HG03439 (cell line): ENCODE measurements at regions not wholly inside any gene's neighbourhood (a gene's known extent, or its start where the extent isn't known, plus 50 kb on each side); places are given as distances from the start of the nearest gene placed in this dataset.

ENCODE experiments used
- ATAC-seq: cut with Tn5 transposase; IDR thresholded peaks from one replicate; pipeline ENCODE4 v1.9.1; 2021; ENCODE audit warnings: mild to moderate bottlenecking, moderate library complexity; ENCODE audit not compliant: unreplicated experiment

DNA sequence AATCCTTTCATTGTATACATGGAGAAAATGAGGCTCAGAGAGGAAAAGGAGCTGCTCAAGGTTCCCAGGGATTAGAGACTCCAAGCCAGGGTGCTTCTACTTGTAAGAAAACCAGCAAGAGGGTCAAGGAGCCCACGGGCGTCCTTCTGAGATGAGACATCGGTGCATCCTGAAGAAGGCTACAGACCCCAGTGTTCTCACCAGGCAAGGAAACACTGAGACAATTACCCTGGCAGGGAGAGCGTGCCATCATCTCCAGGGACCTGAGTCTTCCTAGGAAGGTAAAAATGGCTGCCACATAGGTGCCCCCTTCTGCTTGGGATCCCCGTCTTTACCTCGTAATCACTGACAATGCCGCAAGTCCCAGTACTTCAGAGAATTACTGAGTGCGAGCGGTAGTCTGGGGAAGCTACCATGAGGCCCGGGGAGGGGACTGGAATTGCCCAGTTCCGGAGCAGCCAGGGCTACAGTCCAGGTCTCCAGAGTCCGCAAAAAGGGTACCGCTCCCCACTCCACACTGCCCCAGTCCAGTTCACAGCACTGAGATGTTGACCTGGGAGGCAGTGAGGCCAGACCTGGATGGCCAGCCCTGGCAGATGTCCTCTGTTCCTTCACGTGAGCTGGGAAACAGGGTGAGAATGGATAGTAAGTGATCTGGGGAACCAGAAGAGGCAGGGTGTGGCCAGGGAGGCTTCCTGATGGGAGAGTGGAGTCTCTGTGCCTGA lies 164.7 kb upstream of the SMAD3 start:
- no peak for ATAC-seq

DNA sequence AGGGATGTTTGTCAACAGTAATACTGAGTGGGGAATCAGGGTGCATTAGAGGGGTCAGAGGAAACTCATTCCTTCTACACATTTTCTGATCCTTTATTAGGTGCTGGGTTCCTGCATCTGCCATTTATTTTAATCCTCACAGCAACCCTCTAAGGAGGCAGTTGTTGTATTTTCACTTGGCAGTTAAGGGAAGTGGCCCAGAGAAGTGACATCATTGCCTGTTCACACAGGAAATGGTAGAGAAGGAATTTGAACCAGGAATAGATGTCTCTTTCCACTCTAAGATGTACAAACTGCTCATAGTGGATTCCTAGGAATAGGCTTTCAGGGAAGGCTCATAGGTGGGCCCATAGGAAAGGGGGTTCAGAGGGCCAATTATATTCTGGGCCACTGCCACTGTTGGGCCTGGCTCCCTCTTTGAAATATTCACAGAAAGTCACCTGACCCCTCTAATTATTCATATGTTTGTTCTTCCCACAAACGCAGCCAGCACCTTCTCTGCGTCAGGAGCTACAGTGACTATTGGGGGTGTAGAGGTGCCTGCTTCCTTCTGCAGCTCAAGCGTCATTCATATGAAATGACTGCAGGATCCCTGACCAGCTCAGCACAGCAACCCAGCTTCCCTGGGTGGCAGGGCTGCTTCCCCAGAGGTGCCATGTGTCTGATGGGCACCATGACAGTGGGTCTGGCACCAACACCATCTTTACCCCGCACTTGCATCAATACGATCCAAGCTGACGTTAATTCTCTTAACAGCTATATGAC lies 163.9 kb upstream of the SMAD3 start:
- ATAC-seq: no peak

DNA sequence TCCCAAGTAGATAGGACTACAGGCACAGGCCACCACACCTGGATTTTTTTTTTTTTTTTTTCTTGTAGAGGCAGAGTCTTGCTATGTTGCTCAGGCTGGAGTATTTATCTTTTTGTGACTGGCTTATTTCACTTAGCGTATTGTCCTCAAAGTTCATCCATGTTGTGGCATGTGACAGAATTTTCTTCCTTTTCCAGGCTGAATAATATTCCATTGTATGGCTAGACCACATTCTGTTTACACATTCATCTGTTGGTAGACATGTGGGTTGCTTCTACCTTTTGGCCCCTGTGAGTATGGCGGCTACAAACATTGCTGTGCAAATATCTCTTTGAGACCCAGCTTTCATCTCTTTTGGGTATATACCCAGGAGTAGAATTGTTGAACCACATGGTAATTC lies 160.2 kb upstream of the SMAD3 start:
- no peak for ATAC-seq

DNA sequence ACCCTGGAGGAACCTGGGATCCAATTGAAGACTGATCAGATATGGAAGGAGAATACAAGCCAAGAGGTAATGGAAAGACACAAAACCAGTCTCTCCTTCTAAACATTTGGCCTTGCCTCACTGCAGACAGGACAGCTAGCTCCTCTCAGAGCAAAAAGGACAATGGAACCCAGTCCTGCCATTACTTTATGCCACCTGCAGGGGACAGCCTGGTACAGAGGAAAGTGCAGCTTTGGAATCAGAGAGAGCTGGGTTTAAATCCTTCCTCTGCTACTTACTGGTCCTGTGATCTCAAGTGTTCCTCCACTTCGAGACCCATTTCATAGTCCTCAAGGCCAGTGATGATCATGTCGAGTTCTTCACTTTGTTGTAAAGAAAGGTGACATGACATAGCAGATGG lies 159.4 kb upstream of the SMAD3 start:
- ATAC-seq: no peak

DNA sequence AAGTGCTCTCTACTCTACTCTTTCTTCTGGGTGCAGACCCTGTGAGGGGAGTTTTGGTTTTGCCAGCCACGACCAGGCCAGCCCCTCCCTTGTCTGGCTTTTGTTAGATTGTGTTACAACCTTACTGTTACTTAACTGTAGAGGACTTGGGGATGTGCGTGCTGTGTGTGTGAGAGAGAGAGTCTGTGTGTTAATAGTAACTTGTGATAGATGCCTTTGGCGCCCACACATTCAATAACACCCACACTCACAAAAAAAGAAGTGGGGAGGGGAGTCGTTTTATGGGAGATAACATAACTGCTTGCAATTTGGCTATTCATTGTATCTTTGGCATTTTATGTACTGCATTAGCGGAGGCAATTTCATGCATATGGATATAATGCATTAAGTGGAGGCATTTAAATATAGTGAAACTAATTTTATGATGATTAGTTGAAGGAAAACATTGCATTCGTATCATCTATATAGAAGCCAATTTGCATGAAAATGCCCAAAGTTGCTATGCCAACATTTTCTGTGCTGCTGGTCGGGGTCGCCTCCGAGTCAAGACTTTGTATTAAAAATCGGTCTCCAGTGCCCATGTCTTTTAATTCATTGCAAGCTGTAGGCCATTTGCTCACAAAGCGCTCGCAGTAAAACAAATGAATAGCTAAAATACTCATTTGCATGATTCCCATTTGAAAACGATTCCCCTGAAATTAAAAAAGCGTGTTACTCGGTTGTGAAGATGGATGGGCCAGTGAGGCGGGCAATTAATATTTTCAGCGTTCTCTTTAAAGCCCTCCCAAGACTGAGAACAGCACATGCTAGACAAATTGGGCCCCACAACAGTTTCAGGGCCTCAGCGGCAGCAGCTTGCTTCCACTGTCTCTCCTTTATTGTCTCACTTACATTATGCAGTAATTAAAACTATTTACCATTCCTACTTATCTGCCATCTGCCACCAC lies 158.5 kb upstream of the SMAD3 start:
- ATAC-seq: no peak

DNA sequence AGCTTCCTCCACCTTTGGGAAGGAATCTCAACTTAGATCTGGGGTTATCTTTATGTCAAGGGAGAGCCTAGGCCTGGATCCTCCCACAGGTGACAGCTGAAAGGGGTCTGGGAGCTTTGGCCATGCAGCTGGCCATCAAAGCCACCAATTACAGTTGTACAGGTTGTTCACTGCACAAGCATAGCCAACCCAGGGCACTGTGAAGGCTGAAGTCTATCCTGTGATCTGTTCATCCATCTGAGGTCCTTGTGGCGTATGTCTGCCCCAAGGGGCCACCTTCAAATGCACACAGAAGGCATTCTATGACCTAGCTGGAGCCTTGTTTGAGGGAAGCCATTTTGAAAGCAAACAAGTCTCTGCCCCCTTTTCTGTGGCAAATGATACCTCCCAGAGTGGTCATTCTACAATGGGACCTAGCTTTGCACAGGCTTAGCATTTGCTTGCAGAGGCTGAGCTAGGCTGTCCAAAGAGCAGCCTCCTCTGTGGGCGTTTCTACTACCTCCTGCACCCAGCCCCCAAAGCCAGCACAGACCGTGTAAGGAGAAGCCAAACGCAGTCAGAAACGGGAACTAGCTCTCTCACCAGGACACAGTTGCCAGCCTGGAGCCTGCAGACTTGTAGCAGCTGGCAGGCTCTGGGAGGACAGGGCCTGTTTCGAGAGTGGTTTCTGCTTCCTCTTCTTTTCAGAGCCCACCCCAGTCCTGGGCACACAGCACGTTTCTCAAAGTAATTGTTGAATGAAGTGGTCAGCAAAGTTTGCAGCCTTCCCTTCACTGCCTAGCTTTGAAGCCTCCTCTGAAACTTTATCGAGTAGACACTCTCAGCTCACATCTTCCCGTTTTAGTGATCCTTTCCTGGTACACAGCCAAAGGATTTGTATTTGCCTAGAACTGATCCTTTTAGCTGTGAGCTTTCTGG lies 157.3 kb upstream of the SMAD3 start:
- ATAC-seq: no peak

DNA sequence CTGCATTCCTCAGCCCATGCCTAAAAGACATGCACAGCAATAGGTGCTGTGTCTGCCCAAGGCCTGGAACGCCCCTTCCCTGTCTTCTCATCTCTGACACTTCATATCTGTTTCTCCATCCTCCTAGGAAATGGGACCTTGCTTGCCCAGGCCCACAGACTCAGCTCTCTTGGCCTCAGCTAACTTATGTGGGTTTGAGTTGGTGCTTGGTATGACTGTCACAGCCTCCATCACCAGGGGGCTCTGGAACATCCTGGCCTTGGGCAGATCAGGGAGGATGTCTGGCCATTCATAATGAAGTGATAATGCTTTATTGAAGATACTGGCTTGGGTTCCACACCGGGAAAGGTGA lies 156.7 kb upstream of the SMAD3 start:
- no peak for ATAC-seq

DNA sequence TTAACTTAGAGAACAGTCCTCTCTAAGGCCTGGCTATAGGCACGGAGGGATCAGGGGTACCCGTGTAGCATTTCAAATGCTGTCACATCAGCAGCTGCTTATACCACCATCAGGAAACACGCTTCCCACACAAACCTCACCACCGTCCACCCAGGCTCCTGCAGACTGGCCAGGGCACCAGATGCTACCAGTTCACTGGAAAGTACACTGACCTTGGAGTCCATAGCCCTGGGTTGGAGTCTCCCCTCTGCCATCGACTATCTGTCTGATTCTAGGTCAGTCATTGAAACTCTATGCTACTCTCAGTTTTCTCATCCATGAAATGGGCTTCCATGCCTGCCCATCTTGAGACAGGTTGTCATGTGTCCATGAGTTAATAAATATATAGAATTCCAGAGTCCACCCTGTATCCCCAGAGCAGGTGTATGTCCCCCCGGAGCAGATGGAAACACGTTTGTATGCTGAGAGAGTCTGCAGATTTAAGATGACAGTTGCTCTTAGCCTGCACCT lies 156.0 kb upstream of the SMAD3 start:
- no peak for ATAC-seq

DNA sequence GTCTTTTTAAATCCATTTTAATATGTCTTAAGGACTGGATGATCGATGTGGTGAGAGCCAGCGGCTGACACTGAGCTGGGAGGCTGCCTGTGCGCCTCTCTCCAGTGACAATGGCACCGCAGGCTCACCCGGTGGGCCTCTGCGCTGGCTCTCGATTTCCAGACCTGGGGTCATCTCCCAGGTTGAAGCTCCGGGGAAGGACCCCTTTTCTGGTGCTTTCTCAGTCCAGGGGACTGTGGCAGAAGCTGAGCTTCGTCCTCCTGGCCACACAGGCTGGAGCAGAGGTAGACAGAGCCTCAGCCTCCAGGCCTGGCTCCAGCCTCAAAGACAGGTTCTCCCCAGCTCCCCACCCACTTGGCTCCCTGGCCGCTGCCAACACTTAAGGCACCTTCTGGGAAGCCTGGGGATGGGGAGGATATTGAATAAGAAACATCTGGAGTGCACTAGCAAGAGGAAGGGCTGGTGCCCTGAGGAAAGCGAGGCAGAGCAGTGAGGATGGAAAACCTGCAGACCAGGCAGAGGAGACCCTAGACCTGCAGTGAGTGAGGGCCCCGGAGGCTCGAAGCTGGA lies 154.2 kb upstream of the SMAD3 start:
- no peak for ATAC-seq

DNA sequence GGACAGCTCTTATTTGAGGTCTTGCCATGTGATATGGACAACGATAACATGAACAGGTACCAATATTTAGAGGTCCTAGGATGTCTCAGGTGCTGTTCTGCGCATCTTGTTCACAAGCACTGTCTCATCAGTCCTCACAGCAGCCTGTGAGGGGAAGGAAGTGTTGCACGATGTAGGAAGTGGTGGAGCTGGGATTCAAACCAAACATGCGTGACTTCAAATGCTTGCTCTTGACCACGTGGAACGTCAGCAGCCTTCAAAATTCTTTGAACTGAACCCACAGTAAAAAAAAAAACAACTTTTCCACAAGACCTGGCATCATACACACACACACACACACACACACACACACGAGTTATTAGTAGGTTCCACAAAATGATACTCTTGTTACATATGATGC lies 153.4 kb upstream of the SMAD3 start:
- ATAC-seq: no peak

DNA sequence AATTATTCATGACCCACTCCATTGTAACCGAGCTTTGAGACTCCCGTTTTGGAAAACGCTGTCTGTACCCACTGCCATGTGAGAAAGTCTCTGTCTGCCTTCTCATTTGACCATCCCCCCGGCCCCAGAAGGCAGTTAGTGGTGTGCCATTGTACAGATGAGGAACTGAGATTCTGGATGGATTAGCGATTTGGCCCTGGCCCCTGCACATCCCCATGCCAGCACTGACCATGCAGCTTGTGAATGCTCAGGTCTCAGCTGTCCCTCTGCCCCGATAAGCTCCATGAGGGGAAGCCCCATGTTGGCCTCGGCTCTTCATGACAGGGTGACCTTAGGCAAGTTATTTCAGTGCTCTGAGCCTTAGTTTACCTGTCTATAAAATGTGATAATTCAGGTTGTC lies 153.0 kb upstream of the SMAD3 start:
- ATAC-seq: no peak

DNA sequence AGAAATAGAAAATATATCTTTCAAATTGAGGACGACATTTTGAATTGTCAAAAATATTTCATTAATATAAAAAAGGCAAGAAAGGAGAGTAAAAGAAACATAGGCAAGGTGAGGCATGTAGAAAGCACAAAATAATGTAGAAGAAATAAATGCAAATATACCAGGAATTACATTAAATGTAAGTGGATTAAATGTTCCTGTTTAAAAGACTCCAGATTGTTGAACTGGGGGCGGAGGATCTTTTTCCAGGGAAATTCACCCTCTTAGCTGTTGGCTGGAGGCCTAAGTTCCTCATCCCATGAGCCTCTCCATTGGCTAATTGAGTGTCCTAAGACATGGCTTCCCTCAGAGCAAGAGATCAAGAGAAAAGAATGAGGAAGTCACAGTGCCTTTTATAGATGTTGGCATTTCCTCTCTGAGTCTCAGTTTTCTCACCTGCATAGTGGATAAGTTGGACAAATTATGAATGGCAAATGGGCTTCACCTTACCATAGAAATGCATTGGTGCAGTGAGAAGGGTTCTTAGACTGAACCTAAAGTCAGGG lies 147.4 kb upstream of the SMAD3 start:
- ATAC-seq: no peak

DNA sequence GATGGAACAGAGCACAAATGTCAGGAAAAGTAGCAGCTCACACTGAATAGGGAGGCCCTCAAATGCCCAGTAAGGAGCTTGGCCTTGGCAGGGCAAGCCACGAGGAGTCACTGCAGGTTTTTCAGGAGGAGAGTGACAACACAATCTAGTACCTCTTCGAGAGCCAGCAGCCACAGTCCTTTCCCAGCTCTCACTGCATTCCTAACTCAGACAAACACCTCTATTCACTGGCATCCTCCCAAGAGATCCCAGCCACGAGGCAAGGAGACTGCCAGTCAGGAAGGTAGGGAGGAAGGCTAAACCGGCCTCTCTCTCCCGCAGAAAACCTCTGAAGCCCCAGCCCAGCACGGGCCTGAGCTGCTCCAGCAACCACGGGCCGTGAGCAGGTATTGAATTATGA lies 146.0 kb upstream of the SMAD3 start:
- no peak for ATAC-seq

DNA sequence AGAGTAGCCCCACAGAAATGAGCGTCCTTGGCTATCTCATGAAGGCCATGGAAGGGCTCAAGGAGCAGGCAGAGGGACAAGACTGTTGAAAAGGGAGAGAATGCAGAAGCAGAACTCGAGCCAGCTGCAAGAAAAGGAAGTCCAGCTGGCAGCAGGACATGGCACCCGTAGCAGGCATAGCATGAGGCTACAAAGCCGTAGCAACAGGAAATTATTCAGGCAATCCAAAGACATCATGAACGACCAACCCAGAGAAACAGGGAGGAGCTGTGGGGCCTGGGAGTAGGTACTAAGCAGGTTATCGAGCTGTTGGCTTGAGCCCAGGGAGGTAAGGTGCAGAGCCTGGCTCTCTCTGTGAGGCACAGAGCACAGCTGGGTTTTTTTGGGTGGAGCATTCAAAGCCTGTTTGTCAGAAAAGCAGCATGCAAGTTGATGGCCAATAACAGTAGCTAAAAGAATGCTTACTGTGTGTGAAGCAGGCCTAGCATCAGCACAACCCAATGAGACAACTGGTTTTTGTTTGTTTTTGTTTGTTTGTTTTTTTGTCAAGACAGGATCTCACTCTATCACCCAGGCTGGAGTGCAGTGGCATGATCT lies 144.0 kb upstream of the SMAD3 start:
- ATAC-seq: no peak

DNA sequence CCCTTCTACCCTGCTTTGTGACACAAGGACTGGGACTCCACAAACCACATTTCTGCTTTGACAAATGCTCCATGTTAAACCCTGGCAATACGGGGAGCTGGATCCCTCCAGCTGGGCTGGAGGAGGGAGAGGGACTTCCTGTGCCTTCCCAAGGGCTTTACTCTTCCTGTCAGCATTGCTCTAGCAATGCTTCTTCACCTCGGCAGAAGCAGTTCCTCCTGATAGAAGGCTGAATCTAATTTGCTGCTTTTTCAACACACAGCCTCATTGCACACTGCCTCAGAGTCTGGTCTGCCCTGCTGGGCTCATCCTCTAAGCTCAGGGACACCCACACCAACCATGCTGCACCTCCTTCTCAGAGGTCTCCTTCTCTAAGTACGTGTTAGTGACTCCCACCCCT lies 142.8 kb upstream of the SMAD3 start:
- no peak for ATAC-seq

DNA sequence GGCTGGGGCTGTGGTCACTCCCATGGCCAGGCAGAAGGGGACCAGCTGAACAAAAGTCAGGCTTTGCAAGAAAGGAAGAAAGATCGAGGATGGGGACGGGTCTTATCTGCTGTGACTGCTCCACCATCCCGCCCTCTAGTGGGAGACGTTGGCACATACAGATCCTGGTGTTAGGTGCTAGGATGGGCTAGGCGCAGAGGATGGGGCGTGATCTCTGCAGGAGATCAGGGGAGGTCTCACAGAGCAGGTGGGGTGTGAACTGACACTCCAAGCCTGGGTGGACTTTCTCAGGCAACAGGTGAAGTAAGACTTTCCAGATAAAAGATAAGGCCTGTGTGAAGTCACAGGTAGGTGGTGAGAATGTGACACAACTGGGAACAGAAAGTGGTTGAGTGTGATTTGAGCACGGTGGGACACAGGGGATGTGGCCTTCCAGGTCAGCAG lies 141.9 kb upstream of the SMAD3 start:
- ATAC-seq: no peak

DNA sequence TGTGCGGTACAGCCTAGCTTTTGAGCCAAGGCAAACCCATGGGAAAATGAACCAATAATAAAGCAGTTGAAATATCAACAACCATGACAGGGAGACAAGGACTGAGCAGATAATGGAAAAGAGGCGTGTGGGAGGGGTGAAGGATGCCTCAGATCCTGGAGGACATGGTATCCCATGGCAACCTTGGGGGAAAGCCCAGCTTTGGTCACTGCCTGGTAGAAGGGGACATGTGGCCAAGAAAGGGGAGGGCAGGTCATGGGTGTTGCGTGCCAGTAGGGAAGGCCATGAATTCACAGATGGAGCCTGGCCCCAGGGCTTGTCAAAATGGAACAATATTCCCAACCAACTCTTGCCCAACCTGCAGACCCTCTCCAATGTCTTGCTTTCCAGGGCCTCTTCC lies 140.5 kb upstream of the SMAD3 start:
- ATAC-seq: no peak

DNA sequence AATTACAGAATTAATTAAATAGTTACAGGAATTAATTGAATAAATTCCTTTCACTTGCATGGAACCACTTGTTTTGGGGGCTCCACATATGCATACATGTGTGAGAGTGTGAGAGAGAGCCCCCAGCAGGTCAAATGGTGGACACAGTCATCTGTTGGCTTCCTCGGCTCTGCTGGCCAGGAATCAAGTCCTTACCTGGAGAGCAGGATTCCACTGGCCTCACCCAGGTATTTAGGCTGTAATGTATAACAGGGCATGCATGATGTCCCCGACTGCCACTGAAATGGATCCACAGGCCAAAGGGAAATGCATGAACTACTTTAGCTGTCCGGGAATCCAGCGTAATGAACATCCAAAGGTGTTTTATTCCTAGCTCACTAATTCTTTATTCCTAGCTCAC lies 139.7 kb upstream of the SMAD3 start:
- no peak for ATAC-seq
